Activated CD4-positive, alpha-beta T cell treated with anti-CD3 and anti-CD28 coated beads, Interleukin-2, Interleukin-4, amounts not matched to agents 100 ng/mL and 50 ng/mL, durations not matched to agents 16 hours and 8 hours (primary cell): ENCODE measurements at regions not wholly inside any gene's neighbourhood (a gene's known extent, or its start where the extent isn't known, plus 50 kb on each side); places are given as distances from the start of the nearest gene placed in this dataset.
A peak's percentile ranks its signal among the peaks of the same experiment; 100 is the strongest.

ENCODE experiments used
- DNase-seq: peaks from one replicate; pipeline ENCODE4 v3.0.0-alpha.2; 2020; ENCODE audit warnings: low spot score

DNA sequence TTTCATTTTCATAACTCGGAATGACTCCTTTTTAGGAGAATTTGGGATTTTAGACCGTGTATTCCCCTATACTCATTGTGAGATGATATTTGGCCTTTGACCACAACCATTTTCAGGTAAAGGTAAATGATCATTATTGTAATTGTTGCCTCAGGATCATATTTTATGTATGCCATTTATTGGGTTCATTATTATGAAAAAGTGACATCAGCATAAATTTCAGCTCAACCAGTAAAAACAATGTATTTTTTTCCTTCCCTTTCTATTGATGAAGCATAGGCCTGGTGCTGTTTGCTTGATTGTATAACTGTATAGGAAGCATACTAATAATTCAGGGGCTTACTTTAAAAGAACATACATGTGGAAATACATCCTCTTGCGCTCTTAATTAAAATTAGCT lies 832.9 kb upstream of the FANCL start:
- DNase-seq = no peak

DNA sequence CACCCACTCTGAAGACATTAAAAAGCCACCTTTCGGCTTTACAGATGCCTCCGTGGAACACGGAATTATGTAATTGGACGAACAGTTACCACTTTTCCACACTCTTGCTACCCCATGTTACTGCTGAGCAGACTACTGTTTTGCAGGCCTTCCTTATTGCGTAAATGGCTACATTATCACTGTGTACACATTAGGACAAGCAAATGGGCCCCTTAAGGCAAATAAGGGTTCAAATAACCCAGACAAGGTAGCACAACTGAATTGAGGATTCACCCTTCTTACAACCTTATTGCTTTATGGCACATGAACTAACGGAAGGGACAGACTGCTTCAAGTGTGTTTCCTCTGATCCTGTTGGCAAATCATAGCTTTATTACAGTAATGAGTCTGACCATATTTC lies 832.2 kb upstream of the FANCL start:
- DNase-seq = no peak

DNA sequence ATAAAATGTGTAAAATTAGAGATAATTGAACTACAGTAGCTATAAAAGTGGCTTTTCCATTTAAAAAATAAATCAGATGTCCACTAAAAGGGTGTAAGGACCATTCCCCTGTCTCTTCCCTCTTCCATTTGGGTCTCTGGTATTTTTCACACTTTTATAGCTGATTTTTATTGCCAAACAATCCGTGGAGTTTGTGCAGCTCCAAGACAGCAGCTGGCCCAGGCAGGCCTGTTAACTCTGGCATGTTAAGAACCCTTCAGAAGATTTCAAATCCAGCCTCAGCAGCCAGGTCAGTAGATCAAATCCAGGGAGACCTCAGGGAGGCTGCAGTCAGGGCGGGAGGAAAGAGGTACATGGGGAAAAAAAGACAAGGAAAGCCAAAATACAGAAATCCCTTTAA lies 827.1 kb upstream of the FANCL start:
- DNase-seq = no peak

DNA sequence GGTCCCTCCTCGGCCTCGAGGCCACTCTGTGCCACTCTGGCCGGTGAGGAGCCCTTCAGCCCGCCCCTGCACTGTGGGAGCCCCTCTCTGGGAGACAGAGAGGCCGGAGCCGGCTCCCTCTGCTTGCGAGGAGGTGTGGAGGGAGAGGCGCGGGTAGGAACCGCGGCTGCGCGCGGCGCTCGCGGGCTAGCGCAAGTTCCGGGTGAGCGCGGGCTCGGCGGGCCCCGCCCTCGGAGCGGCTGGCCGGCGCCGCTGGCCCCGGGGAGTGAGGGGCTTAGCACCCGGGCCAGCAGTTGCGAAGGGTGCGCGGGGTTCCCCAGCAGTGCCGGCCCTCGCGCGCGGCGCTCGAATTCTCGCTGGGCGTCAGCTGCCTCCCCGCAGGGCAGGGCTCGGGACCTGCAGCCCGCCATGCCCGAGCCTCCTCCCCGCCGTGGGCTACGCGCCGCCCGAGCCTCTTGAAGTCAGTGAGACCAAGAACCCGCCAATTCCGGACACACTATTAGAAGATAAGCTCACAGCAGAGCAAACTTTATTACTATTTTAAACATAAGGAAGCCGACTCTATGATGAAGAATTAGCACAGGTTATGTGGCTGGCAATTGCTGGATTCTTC lies 825.8 kb upstream of the FANCL start:
- no peak for DNase-seq

DNA sequence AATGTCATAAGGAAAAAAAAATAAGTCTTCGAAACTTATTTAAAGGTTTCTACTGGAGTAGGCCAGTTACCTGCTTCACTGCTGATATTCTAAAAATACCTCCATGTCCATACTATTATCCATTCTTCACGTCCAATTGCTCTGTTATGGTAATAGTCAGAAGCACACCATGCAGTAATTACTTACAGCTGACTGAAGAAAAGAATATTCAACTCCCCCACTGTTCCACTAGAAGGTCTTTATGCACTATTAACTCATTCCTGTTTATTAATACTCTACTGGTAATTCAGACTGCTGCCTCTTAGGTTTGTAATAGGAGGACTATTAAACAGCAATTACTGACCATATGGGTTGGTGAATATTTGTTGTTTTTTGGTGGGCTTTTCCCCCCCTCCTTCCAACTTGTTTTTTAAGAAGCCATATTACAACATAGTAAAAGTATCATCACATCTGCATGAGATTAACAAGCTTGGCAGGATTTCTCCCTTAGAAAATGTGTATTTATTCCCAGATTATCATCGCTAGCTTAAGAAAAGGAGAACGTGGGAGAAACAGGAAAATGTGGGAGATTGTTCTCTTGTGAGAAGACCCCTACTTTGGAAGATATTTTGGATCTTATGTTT lies 806.4 kb upstream of the FANCL start:
- DNase-seq = no peak

DNA sequence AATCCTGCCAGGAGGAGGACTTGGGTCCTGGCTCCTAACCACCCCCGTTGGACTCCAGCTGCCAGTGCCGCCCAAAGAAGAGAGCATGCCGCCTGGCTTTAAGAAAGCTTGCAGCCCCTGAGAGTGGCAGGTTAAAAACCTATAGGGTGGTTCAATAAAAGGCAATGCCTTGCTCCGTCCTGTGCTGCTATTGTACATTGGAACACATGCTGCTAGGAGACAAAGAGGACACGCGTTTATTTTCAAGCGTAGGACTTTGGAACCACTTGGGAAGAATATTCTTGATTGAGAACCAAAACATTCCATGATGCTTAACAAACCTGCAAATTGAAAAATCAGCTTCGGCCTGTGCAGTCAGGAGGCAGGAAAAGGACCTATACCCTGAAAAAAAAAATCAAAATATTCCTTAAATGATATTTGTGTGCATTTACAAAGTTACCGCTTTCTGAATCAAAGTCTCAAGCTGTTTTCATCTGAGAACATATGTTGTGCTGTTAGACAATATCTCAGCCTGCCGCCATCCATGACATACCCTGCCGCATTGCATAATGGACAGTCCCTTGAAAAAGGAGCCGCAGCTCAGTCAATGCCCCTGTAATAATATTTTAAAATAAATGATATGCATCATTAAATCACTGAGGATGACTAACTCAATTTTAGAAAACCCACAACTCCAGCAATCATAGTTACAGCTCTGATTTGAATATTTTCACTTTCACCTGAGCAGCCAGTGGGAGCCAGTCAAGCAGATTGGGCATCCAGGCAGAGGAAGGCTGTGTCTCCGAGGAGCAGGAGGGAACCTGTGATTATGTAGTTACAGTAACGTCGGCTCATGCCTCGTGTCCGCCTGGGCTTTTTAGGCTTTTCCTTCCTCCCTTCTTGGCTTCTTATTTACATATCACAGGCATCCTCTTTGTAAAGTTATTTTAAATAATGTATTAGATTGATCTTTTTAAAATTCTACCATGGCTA lies 805.6 kb upstream of the FANCL start:
- DNase-seq = no peak

DNA sequence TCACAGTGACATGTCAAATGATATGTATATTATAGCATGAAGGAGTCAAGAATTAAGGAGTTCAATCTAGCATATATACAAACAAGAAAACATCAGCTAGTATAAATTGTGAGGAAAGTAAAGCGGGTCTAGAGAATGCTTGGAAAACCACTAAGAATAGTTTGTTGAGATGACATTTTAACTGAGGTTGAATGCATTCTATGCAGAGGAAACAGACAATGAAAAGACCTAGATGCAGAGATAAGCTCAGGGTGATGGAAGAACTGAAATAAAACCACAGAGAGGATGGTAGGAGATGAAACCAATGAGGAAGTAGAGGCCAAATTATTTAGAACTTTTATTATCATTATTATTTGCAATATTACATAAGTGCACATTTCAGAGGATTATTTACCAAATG lies 803.6 kb upstream of the FANCL start:
- DNase-seq = no peak

DNA sequence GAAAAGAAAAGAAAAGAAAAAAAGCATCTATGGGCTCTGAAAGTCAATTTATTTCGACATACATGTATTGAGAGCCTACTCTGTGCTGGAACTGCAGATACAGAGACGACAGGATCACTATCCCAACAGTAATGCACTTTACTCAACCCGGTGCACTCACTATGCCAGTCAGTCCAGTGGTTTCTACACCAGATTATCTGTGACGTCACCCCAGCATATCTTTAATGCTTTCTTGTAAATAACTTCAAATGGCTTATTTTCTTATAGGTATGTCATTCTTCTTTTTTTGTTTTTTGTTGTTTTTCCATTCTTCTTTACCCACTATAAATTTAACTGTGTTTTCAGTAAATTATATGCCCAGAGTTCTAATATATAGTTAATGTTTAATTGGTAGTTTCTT lies 800.0 kb upstream of the FANCL start:
- no peak for DNase-seq

DNA sequence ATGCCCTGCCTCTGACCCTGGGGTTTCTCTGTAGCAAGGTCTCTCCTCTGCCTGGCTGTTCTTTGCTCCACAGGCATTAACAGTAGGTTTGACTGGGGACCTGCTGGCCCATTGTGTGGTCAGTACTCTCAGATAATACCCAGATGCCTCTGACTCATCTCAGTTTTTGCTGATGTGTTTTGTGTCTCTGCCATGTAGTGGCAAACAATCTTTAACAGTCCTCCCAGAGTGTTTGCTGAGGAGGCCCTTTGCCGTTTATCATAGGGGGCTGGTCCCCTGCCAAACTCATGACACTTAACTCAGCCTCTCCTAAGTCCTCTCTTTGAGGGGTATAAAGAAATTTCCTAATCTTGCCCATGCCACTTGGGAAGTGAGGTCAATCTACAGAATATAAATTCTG lies 793.7 kb upstream of the FANCL start:
- no peak for DNase-seq

DNA sequence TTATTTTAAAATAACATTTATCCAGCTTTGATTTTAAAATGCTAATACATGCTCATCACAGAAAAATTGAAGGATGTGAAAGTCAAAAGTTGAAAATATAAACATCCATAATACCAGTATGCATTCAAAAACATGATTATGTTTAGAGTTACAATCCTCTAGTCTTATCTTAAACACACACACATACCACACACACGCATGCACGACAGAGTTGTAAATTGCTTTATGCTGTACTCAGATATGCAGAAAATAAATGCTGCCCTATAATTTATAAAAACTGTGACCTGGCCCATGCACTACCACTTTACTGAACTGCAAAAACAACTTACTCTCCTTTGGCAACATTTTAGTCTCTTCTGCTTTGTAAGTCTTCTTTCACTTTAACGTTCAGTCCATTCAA lies 793.0 kb upstream of the FANCL start:
- no peak for DNase-seq

DNA sequence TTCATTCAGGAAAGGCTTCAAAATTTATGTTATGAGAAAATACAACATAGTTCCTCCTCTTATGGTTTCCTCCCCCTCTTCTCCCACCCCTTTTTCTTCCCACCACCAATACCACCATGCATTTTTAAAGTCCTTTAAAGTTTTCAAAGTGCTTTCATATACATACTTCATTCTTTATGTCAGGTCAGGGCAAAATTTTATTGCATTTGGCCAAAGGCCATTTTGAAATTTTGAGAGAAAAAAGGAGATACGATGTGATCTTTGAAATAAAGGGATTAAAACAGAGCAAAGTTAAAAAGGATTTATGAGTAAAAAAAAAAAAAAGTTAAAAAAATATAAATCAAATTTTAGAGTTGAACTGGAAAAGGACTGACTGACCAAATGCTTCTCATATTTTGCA lies 792.5 kb upstream of the FANCL start:
- no peak for DNase-seq

DNA sequence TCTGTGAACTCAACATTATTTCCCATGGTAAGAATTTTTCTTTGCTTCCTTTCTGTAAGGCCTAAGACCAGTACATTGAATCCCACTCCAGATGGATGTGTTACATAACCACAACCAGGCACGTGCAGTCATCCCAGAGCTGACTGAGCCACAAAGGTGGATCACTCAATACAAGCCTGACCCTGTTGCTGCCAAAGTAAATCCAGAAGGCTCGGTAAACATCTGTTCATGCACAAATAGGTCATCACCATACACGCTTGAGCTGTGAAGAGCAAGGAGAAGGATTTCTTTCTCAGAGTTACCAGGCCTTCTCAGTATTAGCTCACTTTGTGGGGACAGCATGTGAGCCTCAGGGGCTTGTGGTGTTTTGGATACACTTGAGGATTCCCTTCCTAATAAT lies 791.4 kb upstream of the FANCL start:
- no peak for DNase-seq

DNA sequence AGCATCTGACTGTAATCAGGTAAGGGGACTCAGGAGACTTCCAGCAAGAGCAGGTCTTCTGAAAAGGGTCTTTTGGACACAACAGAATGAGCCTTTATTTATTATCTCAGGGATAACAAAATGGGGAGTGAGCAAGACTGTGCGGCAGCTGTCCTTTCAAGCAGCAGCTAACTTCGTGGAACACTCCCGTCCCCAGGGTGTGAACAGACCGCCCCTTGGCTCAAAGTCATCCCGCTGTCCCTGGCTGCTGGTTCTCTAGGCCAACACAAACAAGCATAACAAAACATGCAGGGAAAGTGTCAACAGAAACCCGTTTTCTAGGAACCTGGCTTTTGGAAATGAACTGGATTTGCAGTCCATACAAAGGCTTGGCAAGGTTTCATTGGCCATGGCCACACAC lies 787.9 kb upstream of the FANCL start:
- DNase-seq = no peak

DNA sequence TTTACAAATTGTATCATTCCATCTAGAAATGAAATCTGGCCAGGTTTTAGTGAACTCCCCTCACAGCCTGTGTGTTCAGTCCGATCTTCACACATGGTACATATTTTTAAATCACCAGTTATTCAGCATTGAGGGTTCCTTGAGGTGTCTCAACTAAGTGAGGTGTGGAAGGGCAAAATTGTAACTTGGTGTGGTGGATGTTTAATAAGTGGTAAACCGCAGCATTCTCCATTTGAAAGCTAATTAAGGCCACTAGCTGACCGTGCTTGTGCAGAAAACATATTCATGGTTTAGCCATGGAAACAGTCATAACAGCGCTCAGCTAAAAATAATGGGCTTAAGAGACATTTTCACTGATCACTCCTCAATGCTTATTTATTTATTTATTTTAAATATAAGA lies 786.2 kb upstream of the FANCL start:
- DNase-seq = no peak

DNA sequence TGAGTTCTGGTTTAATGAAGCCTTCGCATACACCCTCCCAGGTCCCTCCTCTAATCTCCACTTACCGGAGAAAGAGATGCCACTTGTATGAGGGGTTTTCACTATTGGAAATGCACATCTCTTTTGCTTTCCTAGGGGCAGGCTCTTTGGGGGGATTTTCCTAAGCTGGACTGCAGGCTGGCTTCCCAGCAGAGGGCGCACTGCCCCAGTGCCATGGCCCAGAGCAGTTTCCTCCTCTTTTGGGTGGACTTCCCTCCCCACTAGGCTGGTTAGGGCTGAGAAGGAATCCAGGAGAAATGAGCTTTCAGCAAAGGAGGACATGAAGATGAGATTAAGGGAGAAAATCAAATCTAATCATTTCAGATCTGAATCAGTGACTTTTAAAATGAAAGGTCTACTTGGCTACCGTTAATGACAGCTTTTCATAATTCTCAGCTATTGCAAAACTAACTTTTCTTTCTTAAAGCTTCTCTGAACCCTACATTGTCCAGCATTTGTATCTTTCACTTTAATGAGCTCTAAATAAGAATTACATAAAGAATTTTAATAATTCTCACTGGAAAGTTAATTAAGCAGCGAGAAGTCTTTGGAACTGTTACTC lies 784.1 kb upstream of the FANCL start:
- DNase-seq = peak; percentile 9

DNA sequence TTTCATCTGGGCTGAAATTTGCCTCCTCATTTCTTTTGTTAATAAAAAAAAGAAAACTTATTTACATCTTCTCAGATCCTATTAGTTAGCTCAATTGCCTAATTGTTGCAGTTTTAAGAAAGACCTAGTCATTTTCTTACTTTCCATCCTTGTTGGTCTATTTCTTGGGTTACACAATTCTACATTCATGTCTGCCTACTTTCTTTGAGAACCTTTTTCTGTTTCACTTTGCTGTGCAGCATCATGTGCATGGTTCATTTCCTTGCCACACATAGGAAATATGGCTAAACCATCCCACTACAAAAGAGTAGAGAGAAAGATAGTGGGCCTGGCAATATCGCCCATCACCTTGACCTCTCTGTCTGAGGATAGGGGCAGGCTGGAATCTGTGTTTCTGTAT lies 780.7 kb upstream of the FANCL start:
- no peak for DNase-seq

DNA sequence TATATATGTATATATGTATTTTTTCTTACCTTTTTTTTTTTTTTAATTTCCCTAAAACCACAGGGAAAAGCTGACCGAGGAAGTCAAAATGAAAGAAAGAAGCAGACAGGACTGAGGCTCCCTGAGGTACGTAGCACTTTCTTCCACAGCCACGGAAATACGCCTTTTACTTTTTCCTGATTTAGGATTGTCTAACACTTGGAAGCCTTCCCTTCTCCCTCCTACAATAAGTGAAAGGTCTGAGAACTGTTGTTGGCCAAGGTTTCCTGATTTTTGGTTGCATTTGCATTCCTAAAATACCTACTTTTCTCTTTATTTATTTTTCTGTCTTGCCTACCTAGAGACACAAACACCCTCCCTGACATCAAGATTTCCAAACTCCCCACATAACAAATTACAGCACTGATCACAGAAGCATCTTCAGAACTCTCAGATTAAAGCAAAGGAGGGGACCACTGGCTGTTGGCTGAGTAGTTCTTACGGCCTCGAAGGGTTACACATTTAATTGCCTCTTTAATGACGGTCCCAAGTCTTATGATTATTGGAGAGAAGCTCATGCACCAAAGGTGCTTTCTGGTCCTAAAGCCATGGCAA lies 778.5 kb upstream of the FANCL start:
- DNase-seq = no peak

DNA sequence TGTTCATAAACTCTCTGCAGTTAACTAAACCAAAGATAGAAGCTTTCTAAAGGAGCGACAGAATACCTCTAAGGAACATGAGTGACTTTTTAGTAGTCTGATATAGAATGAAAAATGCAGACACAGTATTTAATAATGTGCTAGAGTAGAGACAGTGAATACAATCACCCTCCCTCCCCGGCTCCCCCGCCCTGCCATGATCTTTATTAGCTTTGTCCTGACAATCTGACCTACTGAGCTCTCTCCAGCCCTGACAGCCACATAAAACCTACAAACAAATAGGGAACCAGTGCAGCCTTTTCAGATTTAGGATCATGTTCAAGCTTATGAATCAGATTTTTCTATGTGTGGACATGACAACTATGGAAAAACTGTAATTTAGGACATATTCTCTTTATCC lies 777.6 kb upstream of the FANCL start:
- no peak for DNase-seq

DNA sequence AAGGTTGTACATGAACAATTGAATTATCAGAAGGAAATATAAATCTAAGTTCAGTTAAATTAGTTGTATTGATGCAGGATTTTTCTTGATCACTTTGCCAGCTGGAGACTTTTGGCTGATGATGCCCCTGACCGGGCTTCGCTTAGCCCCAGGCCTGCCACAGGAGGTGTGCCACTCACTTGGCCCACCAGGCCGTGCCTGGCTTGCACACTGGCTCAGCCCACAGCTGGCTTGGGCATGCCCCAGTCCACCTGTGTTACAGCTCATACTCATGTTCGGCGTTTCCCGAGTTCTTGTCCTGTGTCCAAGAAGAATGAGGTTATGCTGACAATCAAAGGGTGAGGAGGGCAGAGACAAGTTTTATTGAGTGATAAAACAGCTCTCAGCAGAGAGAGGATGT lies 773.9 kb upstream of the FANCL start:
- no peak for DNase-seq

DNA sequence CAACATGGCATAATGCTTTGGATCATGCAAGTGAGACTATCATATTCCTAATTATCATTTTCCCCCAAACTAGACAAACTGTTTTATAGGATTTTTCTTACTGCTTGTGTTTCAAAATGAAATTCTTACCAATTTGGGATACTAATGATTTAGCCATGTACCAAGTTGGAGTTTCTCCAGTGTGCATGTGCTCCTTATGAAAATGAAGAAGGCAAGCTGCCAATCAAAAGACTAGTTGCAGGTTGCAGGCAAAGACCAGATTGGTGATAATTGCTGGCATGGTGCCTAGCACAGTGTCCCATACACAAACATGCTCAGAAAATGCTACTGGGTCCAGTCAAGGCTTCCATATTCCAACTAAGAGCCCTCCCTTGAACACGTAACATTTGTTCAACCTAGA lies 771.8 kb upstream of the FANCL start:
- no peak for DNase-seq

DNA sequence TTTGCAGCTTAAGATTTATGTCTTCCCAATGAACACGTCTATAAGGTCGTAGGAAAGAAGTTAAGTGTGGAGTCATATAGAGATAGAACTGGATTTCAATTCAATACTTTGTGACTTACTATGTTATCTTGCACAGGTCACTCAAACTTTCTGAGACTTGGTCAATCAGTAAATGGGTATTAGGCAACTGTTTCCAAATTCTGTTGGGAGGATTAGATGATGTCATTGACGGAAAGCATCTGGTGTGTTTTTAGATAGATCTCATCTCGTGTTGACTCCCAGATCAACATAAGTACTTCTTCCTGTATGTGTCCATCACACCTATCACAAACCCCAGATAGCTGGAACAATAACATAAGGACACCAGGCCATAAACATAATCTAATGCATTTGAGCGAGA lies 771.1 kb upstream of the FANCL start:
- DNase-seq = no peak

DNA sequence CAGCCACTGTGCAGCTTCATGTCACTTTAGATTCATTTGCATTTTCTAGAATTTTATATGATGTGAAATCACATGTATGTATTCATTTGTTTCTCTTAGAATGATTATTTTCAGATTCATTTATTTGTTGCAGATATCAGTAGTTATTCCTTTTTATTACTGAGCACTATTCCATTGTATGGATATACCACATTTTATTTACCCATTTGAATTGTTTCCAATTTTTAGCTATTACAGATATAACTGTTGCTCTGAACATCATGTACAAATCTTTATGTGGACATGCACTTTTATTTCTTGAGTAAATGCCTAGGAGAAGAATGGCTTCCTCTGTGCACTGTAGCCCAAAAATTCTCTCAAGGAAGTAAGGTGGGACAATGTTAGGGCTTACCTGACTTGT lies 767.8 kb upstream of the FANCL start:
- DNase-seq = no peak
